ENCODE measurements at regions not wholly inside any gene's neighbourhood (a gene's known extent, or its start where the extent isn't known, plus 50 kb on each side); places are given as distances from the start of the nearest gene placed in this dataset.

GRCh38 chr6:95248499-95248898 lies 328.8 kb upstream of the MANEA start:
- 90% methylated on average over 4 of the region's 4 CpGs for WGBS
- TF ChIP-seq POLR2AphosphoS5 (IDR thresholded peaks at IDR 0.05), result no peak
- no peak for TF ChIP-seq CTCF (IDR thresholded peaks at IDR 0.05)
- no peak for TF ChIP-seq EP300 (IDR thresholded peaks at IDR 0.05)
- no peak for TF ChIP-seq POLR2A (IDR thresholded peaks at IDR 0.05; ENCODE audit: low read depth)
- Histone ChIP-seq H3K4me3 (no peak overlapping the region), H3K27ac (replicated peaks in 1 of 4) (no peak overlapping the region), H3K27me3 (no peaks in the 10 kb centered on the region), H3K9me3 (no peaks in the 10 kb centered on the region), H3K36me3 (no peaks in the 10 kb centered on the region), H3K4me1 (no peaks in the 10 kb centered on the region)
- intact Hi-C loops (cut with DNase I), result no loop called here
- DNase-seq (ENCODE audit: extremely low spot score), result no peak

GRCh38 chr6:95249175-95249574 lies 328.2 kb upstream of the MANEA start:
- no peak for DNase-seq (ENCODE audit: extremely low spot score)
- Histone ChIP-seq H3K36me3 (no peaks in the 10 kb centered on the region), H3K4me1 (no peaks in the 10 kb centered on the region), H3K27me3 (no peaks in the 10 kb centered on the region), H3K27ac (replicated peaks in 1 of 4) (no peak overlapping the region), H3K9me3 (no peaks in the 10 kb centered on the region), H3K4me3 (no peak overlapping the region)
- TF ChIP-seq CTCF (IDR thresholded peaks at IDR 0.05) (no peak), POLR2AphosphoS5 (IDR thresholded peaks at IDR 0.05) (no peak), POLR2A (IDR thresholded peaks at IDR 0.05; ENCODE audit: low read depth) (no peak), EP300 (IDR thresholded peaks at IDR 0.05) (no peak)
- intact Hi-C loops (cut with DNase I), result no loop called here

- TF ChIP-seq POLR2A (IDR thresholded peaks at IDR 0.05; ENCODE audit: low read depth) (no peak), POLR2AphosphoS5 (IDR thresholded peaks at IDR 0.05) (no peak), EP300 (IDR thresholded peaks at IDR 0.05) (no peak), CTCF (IDR thresholded peaks at IDR 0.05) (no peak)
- 56% methylated on average over 2 of the region's 2 CpGs for WGBS
- intact Hi-C loops (cut with DNase I), result no loop called here
Observed at GRCh38 chr6:95249661-95250060, 327.7 kb upstream of the MANEA start.

GRCh38 chr6:95263840-95264239 lies 313.5 kb upstream of the MANEA start:
- Histone ChIP-seq H3K4me3 (no peak overlapping the region), H3K27me3 (no peaks in the 10 kb centered on the region), H3K9me3 (no peaks in the 10 kb centered on the region), H3K4me1 (no peaks in the 10 kb centered on the region), H3K36me3 (no peaks in the 10 kb centered on the region), H3K27ac (replicated peaks in 1 of 4) (no peak overlapping the region)
- DNase-seq (ENCODE audit: extremely low spot score), result no peak
- WGBS, result 0% methylated on average over 1 of the region's 1 CpG
- intact Hi-C loops (cut with DNase I), result no loop called here
- TF ChIP-seq CTCF (IDR thresholded peaks at IDR 0.05) (no peak), EP300 (IDR thresholded peaks at IDR 0.05) (no peak), POLR2A (IDR thresholded peaks at IDR 0.05; ENCODE audit: low read depth) (no peak), POLR2AphosphoS5 (IDR thresholded peaks at IDR 0.05) (no peak)

More at GRCh38 chr6:95249661-95250060, 327.7 kb upstream of the MANEA start:
- H3K27ac ChIP-seq (replicated peaks in 1 of 4), result no peak overlapping the region
- DNase-seq (ENCODE audit: extremely low spot score), result no peak
- H3K9me3 ChIP-seq, result no peaks in the 10 kb centered on the region
- H3K4me1 ChIP-seq, result no peaks in the 10 kb centered on the region
- H3K36me3 ChIP-seq, result no peaks in the 10 kb centered on the region
- H3K27me3 ChIP-seq, result no peaks in the 10 kb centered on the region
- no peak overlapping the region for H3K4me3 ChIP-seq

GRCh38 chr6:95266537-95267258 lies 310.6 kb upstream of the MANEA start:
- H3K36me3 ChIP-seq, result no peaks in the 10 kb centered on the region
- H3K27me3 ChIP-seq, result no peaks in the 10 kb centered on the region
- TF ChIP-seq POLR2AphosphoS5 (IDR thresholded peaks at IDR 0.05) (no peak), POLR2A (IDR thresholded peaks at IDR 0.05; ENCODE audit: low read depth) (no peak), CTCF (IDR thresholded peaks at IDR 0.05) (no peak), EP300 (IDR thresholded peaks at IDR 0.05) (no peak)
- no peak overlapping the region for H3K27ac ChIP-seq (replicated peaks in 1 of 4)
- DNase-seq (ENCODE audit: extremely low spot score), result no peak
- no peaks in the 10 kb centered on the region for H3K4me1 ChIP-seq
- 81% methylated on average over 4 of the region's 4 CpGs for WGBS
- H3K4me3 ChIP-seq, result no peak overlapping the region
- H3K9me3 ChIP-seq, result no peaks in the 10 kb centered on the region
- intact Hi-C loops (cut with DNase I), result no loop called here
